ENCODE measurements at regions not wholly inside any gene's neighbourhood (a gene's known extent, or its start where the extent isn't known, plus 50 kb on each side); places are given as distances from the start of the nearest gene placed in this dataset.

GRCh38 chr18:45386041-45386655 is 229.1 kb upstream of the SLC14A2 start:
- no peak overlapping the region for H3K4ac ChIP-seq (ENCODE audit: low read depth, low read length)
- ChIA-PET POLR2A (ENCODE audit: unreplicated experiment) (no interaction called here), CTCF (interaction anchor here (0.5 to 1.7 kb wide), 2 partner anchors 173 to 710 kb away, joined by 3 to 5 read pairs; no protein-coding TSS in a partner anchor)
- no peak overlapping the region for H4K91ac ChIP-seq (ENCODE audit: insufficient read depth, low read depth, low read length)
- TF ChIP-seq MXI1 (IDR thresholded peaks at IDR 0.05; ENCODE audit: borderline replicate concordance, low read depth, low read length) (no peak), CTCF (conservative IDR thresholded peaks at IDR 0.05; ENCODE audit: low read depth, low read length) (peak; percentile 45), RAD21 (IDR thresholded peaks at IDR 0.05; ENCODE audit: low read length) (peak; percentile 41; the same call in 1 of the 2 replicates)
- no peaks in the 10 kb centered on the region for H3K9me3 ChIP-seq (ENCODE audit: control insufficient read depth, insufficient read depth, low read length)
- H2BK120ac ChIP-seq (ENCODE audit: low read depth, low read length): no peak overlapping the region
- no peak overlapping the region for H3K18ac ChIP-seq (ENCODE audit: low read depth, low read length)
- no peaks in the 10 kb centered on the region; the same call in 1 of the 2 replicates for H3K4me1 ChIP-seq (ENCODE audit: control insufficient read depth, insufficient read depth, low read length)
- H3K4me3 ChIP-seq (ENCODE audit: insufficient read depth, low read depth, low read length): no peak overlapping the region
- no peaks in the 10 kb centered on the region for H4K20me1 ChIP-seq (ENCODE audit: insufficient read depth, low read length)
- no peak overlapping the region for H2BK15ac ChIP-seq (ENCODE audit: low read depth, low read length)
- H2BK5ac ChIP-seq (ENCODE audit: low read depth, low read length, poor library complexity, severe bottlenecking): no peak overlapping the region
- DNase-seq: peak; percentile 8
- no peak overlapping the region for H2BK20ac ChIP-seq (ENCODE audit: low read depth, low read length)
- WGBS, 2 experiments (ENCODE audit: extremely low coverage in 2 of 2, insufficient read length in 1 of 2): 56% methylated on average over 3 of the region's 7 CpGs; no CpG with 5 or more reads in 1 of the 2 experiments
- in situ Hi-C loops (cut with MboI; ENCODE audit: low sequenced_read_pairs) (loop anchor here (25.0 kb wide), 1 partner anchor 1749 kb away; no protein-coding TSS in a partner anchor), dilution Hi-C loops (cut with HindIII; ENCODE audit: low sequenced_read_pairs, unreplicated experiment) (no loop called here), intact Hi-C loops (cut with micrococcal nuclease) (loop anchor here (2.0 to 10.0 kb wide), 5 partner anchors 171 to 1764 kb away; no protein-coding TSS in a partner anchor)
- no peaks in the 10 kb centered on the region for H3K36me3 ChIP-seq (ENCODE audit: control insufficient read depth, insufficient read depth, low read length)
- no peak overlapping the region for H3K56ac ChIP-seq (ENCODE audit: extremely low read depth, insufficient read depth, low read length)
- H3K27me3 ChIP-seq (ENCODE audit: control insufficient read depth, insufficient read depth, low read length): peaks cover 7% of the 10 kb centered on the region; the same call in 1 of the 2 replicates
- no peak overlapping the region for H2AK9ac ChIP-seq (replicated peaks; ENCODE audit: low read depth, low read length, poor library complexity)
- H2AFZ ChIP-seq (replicated peaks; ENCODE audit: low read length, poor library complexity): no peak overlapping the region
- H3K23ac ChIP-seq (ENCODE audit: low read depth, low read length): no peak overlapping the region
- no peaks in the 10 kb centered on the region for H3K9me1 ChIP-seq (ENCODE audit: insufficient read depth, low read length)
- H4K8ac ChIP-seq (ENCODE audit: low read depth in 2 of 2, low read length in 2 of 2): no peak overlapping the region
- no peak overlapping the region for H3K4me2 ChIP-seq (ENCODE audit: low read depth, low read length)
- no peak overlapping the region for H4K5ac ChIP-seq (ENCODE audit: low read depth, low read length)
- ATAC-seq (ENCODE audit: low read depth): peak; percentile 53; the same call in 1 of the 2 replicates
- H3K27ac ChIP-seq (ENCODE audit: insufficient read depth, low read length): no peak overlapping the region
- no peak overlapping the region for H3K9ac ChIP-seq (ENCODE audit: low read depth, low read length)
- H3K14ac ChIP-seq (replicated peaks; ENCODE audit: low read depth, low read length): no peak overlapping the region
- H2AK5ac ChIP-seq (ENCODE audit: low read depth, low read length): no peak overlapping the region
- H3K79me1 ChIP-seq (ENCODE audit: low read depth in 1 of 2, low read length in 2 of 2): no peaks in the 10 kb centered on the region
- no TSS peak for BruUV-seq (replicated peaks)

Data from IMR-90 (cell line).